Suprapubic skin (tissue), 4 donors: ENCODE measurements at regions not wholly inside any gene's neighbourhood (a gene's known extent, or its start where the extent isn't known, plus 50 kb on each side); places are given as distances from the start of the nearest gene placed in this dataset.

Experiments used
- POLR2A ChIP-seq, 2 donors: fragments of 450-650 bp; IDR thresholded peaks; one replicate each; pipeline ENCODE4 v1.6.1; 2017; ENCODE audit warnings: antibody characterized with exemption in 2 of 2, mild to moderate bottlenecking in 2 of 2, moderate library complexity in 2 of 2
- POLR2AphosphoS5 ChIP-seq, 3 donors: sonication (generic); formaldehyde crosslinking; IDR thresholded peaks; one replicate each; pipeline ENCODE4 v1.6.1; 2017; ENCODE audit warnings: antibody characterized with exemption in 3 of 3
- TF ChIP-seq, protein P1 (sequence below), 2 donors: fragments of 200-600 bp in 1 of 2; fragments of 450-650 bp in 1 of 2; sonication (generic) in 1 of 2; IDR thresholded peaks; one replicate each; pipeline ENCODE4 v1.5.1; 2016 to 2019; ENCODE audit warnings: antibody characterized with exemption in 2 of 2, mild to moderate bottlenecking in 1 of 2, moderate library complexity in 1 of 2

GRCh38 chr17:65409381-65409780, 152.1 kb downstream of the AXIN2 start:
- TF ChIP-seq, protein P1, sequence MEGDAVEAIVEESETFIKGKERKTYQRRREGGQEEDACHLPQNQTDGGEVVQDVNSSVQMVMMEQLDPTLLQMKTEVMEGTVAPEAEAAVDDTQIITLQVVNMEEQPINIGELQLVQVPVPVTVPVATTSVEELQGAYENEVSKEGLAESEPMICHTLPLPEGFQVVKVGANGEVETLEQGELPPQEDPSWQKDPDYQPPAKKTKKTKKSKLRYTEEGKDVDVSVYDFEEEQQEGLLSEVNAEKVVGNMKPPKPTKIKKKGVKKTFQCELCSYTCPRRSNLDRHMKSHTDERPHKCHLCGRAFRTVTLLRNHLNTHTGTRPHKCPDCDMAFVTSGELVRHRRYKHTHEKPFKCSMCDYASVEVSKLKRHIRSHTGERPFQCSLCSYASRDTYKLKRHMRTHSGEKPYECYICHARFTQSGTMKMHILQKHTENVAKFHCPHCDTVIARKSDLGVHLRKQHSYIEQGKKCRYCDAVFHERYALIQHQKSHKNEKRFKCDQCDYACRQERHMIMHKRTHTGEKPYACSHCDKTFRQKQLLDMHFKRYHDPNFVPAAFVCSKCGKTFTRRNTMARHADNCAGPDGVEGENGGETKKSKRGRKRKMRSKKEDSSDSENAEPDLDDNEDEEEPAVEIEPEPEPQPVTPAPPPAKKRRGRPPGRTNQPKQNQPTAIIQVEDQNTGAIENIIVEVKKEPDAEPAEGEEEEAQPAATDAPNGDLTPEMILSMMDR (IDR thresholded peaks at IDR 0.05) = no peak
- TF ChIP-seq POLR2A (IDR thresholded peaks at IDR 0.05) = no peak
- TF ChIP-seq POLR2AphosphoS5 (IDR thresholded peaks at IDR 0.05) = no peak
